Activated CD4-positive, alpha-beta T cell treated with anti-CD3 and anti-CD28 coated beads, Interleukin-2, amount 50 U/mL, for 24 hours (primary cell): ENCODE measurements at regions not wholly inside any gene's neighbourhood (a gene's known extent, or its start where the extent isn't known, plus 50 kb on each side); places are given as distances from the start of the nearest gene placed in this dataset.
"Not testable (repeated sequence)": the region's sequence is repeated elsewhere in the genome, so short reads cannot be mapped to it uniquely, and the experiment has no call there.

Experiments
- DNase-seq, 2 donors: peaks; one replicate each; pipeline ENCODE4 v3.0.0-alpha.2; 2020; ENCODE audit warnings: low read depth in 1 of 2, low spot score in 1 of 2

GRCh38 chr4:138338222-138338621, 96.1 kb upstream of the SLC7A11 start:
- not testable (repeated sequence) for DNase-seq

- DNase-seq, result no peak
Measured at GRCh38 chr4:138334346-138335016, 92.3 kb upstream of the SLC7A11 start.

- not testable (repeated sequence) for DNase-seq
Measured at GRCh38 chr4:138332415-138332814, 90.3 kb upstream of the SLC7A11 start.

GRCh38 chr4:138330531-138330930, 88.4 kb upstream of the SLC7A11 start:
- DNase-seq, result no peak

GRCh38 chr4:138329506-138330070, 87.4 kb upstream of the SLC7A11 start:
- no peak for DNase-seq

- DNase-seq, result no peak
Measured at GRCh38 chr4:138327338-138327737, 85.2 kb upstream of the SLC7A11 start.

GRCh38 chr4:138320831-138321230, 78.7 kb upstream of the SLC7A11 start:
- DNase-seq, result no peak

- no peak for DNase-seq
Measured at GRCh38 chr4:138320030-138320429, 77.9 kb upstream of the SLC7A11 start.

GRCh38 chr4:138317175-138317748, 75.1 kb upstream of the SLC7A11 start:
- no peak for DNase-seq

GRCh38 chr4:138312536-138312911, 70.4 kb upstream of the SLC7A11 start:
- DNase-seq, result no peak

GRCh38 chr4:138311771-138312535, 69.8 kb upstream of the SLC7A11 start:
- no peak for DNase-seq

GRCh38 chr4:138310991-138311390, 68.8 kb upstream of the SLC7A11 start:
- no peak for DNase-seq

- no peak for DNase-seq
Measured at GRCh38 chr4:138310498-138310897, 68.3 kb upstream of the SLC7A11 start.

- no peak for DNase-seq
Measured at GRCh38 chr4:138308356-138308755, 66.2 kb upstream of the SLC7A11 start.

- no peak for DNase-seq
Measured at GRCh38 chr4:138307319-138307718, 65.2 kb upstream of the SLC7A11 start.

GRCh38 chr4:138305050-138305449, 62.9 kb upstream of the SLC7A11 start:
- no peak for DNase-seq

- DNase-seq, result no peak
Measured at GRCh38 chr4:138301536-138301935, 59.4 kb upstream of the SLC7A11 start.

GRCh38 chr4:138300616-138301015, 58.5 kb upstream of the SLC7A11 start:
- no peak for DNase-seq

GRCh38 chr4:138299881-138300280, 57.7 kb upstream of the SLC7A11 start:
- DNase-seq, result no peak

- DNase-seq, result no peak
Measured at GRCh38 chr4:138298866-138299265, 56.7 kb upstream of the SLC7A11 start.

- no peak for DNase-seq
Measured at GRCh38 chr4:138298431-138298830, 56.3 kb upstream of the SLC7A11 start.
